GM12891 (cell line): ENCODE measurements at regions not wholly inside any gene's neighbourhood (a gene's known extent, or its start where the extent isn't known, plus 50 kb on each side); places are given as distances from the start of the nearest gene placed in this dataset.
"Not testable (repeated sequence)": the region's sequence is repeated elsewhere in the genome, so short reads cannot be mapped to it uniquely, and the experiment has no call there.

Experiments
- DNase-seq: peaks from one replicate; pipeline ENCODE4 v3.0.0; 2011; ENCODE audit warnings: low spot score; ENCODE audit not compliant: insufficient read length
- FAIRE-seq: peaks from 2 replicates; lab custom pipeline; 2011; peaks lifted over from hg19 to GRCh38; lab: Jason Lieb, UNC

DNA sequence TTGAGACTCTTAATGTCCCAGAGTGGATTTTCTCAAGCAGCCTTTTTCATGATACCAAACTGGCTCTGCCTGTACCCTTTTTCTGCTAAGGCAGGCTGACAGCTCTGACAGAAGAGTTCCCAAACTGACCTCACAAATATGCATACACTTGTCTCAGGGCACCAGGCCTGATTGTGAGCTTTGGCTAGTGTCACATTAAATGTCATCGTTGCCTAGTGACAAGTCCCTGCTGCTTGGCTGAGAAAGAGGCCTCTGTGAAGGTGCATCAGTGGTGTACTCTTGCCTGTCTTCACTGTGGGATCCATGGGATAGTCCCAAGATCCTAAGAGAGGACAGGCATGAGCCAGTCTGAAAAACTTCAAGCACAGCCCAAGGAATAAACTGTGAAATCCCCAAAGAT lies 68.8 kb downstream of the RBMY1J start:
- not testable (repeated sequence) for DNase-seq, FAIRE-seq

DNA sequence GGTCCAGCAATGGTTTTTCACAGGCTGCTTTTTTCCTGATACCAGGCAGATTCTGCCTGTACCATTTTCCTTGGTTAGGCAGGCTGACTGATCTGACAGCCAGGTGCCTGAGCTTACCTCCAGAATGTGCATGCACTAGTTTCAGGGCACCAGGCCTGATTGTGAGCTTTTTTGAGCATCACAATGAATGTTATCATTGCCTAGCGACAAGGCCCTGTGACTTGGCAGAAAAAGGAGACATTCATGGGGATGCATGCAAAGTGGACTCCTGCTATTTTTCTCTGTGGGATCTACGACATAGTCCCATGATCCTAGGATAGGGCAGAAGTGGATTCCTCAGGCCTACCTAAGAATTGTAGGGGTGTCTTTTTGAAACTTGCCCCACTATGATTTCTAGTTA lies 74.6 kb downstream of the RBMY1J start:
- peak; percentile 35 for FAIRE-seq
- DNase-seq: not testable (repeated sequence)

DNA sequence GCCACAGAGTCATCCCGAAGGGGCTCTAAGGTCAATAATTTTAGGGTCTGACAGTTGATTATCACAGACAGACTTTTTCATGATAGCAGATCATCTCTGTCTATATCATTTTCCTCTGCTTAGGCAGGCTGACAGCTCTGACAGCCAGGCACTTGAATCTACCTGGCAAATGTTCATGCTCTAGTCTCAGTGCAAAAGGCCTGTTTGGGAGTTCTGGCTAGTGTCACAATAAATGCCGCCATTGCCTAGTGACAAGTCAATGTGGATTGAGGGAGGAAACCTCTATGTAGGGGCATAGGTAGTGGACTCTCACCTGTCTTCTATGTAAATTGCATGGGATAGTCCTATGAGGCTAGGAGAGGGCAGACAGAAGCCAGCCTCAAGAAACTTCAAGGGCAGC lies 81.3 kb downstream of the RBMY1J start:
- not testable (repeated sequence) for FAIRE-seq

DNA sequence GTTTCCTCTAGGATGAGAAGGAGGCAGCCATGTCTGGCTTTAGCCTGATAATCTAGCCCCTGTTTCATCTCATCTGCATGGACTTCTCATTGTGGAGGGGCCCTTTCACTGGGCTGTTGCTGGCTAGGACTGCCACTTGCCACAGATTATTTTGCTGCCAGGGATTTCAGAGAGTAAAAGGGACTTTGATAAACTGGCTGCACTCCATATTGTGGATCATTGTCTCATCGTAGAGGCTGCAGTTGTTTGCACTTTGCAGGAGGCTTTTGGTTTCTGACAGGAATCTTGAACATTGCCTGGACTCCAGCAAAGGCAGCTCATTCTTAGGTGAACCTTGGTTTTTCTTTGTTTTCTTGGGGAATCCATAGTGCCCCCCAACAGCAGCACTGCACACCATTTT lies 85.5 kb downstream of the RBMY1J start:
- DNase-seq, FAIRE-seq: not testable (repeated sequence)

More for the DNA sequence above, 81.3 kb downstream of the RBMY1J start:
- DNase-seq: not testable (repeated sequence)

DNA sequence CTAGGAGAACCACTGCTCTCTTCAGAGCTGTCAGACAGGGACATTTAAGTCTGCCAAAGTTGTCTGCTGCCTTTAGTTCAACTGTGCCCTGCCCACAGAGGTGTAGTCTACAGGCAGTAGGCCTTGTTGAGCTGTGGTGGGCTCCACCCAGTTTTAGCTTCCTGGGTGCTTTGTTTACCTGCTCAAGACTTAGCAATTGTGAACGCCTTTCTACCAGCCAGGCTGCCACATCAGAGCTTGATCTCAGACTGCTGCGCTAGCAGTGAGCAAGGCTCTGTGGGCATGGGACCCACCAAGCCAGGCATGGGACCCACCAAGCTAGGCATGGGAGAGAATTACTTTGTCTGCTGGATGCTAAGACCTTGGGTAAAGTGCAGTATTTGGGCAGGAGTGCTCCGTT lies 96.5 kb downstream of the RBMY1J start:
- not testable (repeated sequence) for FAIRE-seq, DNase-seq

DNA sequence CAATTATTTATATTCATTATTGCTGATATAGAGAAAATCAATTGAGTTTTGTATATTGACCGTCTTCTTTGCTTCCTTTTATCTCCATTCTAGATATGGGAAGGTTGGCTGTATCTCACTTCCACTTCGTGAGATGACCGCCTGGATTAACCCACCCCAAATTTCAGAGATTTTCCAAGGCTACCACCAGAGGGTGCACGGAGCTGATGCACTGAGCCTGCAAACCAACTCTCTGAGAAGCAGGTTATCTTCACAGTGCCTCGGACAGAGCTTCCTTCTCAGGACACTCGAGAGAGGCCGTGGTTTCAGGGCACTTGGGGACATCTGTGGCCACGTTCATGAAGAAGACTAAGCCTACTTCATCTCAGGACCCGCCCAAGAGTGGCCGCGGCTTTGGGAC lies 110.5 kb downstream of the RBMY1J start:
- not testable (repeated sequence) for FAIRE-seq, DNase-seq

DNA sequence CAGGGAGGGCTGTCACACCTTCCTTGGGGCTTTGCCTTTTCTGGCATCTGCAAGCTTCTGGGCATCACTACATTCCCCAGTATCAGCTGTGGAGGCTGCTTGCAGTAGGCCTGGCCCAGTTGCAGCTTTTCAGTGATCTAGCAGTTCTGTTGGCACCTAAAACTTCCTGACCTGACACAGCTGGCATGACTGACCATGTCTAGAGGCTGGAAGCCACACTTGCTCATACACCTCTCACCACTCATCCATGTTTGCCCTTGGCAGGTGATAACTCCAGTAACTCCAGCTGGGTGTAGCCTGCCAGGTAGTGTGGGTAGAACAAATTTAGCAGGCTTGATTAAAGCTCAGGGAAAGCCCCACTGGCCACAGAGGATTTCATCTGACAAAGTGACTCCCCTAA lies 122.6 kb downstream of the RBMY1J start:
- DNase-seq, FAIRE-seq: not testable (repeated sequence)

DNA sequence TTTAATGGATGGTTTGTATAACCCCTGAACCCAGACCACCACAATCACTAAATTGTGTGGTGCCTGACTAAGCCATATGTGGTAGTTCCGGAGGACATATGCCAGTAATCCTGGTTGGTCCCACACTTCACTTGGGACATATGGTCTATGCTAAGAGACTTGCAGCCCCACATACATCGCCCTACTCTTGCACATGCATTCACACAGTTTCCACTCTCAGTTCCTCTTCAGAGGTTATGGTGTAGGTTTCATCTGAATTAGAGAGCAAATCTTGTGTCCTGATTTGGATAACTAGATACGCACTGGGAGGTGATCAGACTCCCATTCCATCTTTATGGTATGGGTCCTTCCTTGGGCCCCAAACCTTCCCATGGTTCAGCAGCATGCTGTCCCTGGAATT lies 169.8 kb downstream of the RBMY1J start:
- DNase-seq, FAIRE-seq: not testable (repeated sequence)

DNA sequence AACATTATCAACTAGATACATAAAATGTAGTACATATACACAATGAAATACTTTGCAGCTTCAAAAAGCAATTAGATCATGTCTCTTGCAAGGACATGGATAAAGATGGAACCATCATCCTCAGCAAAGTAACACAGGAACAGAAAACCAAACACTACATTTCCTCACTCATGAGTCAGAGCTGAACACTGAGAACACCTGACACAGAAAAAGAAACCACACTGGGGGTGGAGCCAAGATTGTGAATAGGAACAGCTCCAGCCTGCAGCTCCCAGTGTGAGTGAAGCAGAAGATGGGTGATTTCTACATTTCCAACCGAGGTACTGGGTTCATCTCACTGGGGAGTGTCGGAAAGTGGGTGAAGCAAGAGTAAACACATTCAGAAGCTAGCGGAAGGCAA lies 195.6 kb downstream of the RBMY1J start:
- not testable (repeated sequence) for DNase-seq, FAIRE-seq

DNA sequence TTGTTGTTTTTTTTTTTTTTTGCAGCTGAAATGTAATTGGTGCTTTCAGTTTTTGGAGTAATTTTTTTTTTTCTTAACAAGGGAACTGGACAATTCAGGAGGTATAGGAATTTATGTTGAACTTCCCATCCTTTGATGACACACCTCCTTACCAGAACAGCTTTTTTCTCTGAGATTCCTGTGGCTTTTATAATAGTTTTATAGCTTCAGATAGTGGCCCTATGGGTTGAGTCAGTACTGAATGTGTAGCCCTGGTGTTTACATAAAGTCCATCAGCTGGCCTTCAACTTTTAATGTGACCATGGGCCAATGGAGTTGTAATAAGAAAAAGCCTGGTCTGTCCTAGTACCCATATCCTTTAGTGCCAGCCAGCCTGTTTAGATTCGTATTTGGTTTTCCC lies 201.8 kb downstream of the RBMY1J start:
- not testable (repeated sequence) for DNase-seq, FAIRE-seq

DNA sequence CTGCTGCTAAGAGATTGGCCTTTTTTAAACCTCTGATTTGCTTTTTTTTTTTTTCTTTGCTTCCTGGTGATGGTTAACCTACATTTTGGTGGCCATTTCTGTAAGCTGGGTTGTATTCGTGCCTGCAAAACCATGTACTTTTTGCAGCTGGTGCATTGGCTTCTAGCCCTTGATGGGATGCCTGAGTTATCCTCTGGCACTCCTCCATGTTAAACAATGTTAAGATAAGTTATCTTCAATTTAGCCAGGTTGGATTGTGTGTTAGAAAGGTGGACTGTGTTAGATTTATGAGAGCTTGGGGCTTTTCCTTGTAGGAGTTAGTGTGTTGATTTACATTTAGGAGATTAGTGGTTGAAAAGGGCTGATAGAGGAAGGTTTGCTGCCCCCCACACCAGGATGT lies 202.4 kb downstream of the RBMY1J start:
- not testable (repeated sequence) for DNase-seq, FAIRE-seq

DNA sequence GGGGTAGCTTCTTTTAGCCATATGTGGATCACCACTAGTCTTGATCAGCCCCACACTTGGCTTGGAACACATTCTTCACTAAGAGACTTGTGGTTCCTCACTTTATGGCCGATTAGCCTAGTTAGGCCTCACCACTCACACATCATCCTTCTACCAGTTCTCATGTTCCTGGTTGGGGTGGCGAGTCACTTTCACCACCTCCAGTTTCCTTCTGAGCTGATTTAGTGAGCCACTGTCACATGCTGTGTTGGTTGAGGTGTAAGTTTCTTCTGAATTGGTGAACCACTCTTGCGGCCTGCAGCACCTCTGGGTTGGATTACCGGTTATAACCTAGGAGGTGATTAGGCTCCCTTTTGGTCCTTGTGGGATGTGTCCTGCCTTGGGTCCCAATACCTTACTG lies 203.7 kb downstream of the RBMY1J start:
- DNase-seq, FAIRE-seq: not testable (repeated sequence)

DNA sequence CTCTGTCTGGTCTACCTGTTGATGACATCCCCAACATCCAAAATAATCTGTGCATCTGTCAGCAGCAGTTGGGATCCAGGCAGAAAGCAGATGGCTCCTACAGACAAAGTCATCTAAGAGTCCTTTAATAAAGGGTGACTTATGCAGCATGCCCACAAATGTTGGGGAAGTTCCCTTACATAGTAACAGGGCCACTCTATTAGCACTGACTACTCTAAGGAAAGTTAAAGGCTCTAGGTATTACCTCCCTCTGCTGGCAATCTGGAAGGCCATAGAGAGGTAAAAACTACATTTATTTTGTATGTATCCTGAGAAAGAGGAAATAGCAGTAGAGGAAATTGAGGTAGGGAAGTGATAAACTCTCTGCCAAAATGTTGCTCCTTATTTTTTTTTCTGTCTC lies 209.6 kb downstream of the RBMY1J start:
- DNase-seq, FAIRE-seq: not testable (repeated sequence)
